Small intestine (tissue), 7 donors: ENCODE measurements at regions not wholly inside any gene's neighbourhood (a gene's known extent, or its start where the extent isn't known, plus 50 kb on each side); places are given as distances from the start of the nearest gene placed in this dataset.
A peak's percentile ranks its signal among the peaks of the same experiment; 100 is the strongest.

ENCODE experiments used
- DNase-seq, 2 donors: peaks; one replicate each; pipeline versions ENCODE4 v3.0.0 to v3.0.0-alpha.2; 2013
- FAIRE-seq: peaks from 2 replicates; lab custom pipeline; 2012; peaks lifted over from hg19 to GRCh38; lab: Jason Lieb, UNC
- H3K27ac ChIP-seq, 3 donors: one replicate each; pipeline ENCODE4 v1.5.1; 2013; ENCODE audit warnings: low read length in 2 of 3, mild to moderate bottlenecking in 2 of 3, control low read depth in 1 of 3, inconsistent platforms in 1 of 3, low read depth in 1 of 3, moderate library complexity in 1 of 3
- H3K27me3 ChIP-seq, 3 donors: one replicate each; pipeline ENCODE4 v1.6.1; 2013; ENCODE audit warnings: low read length in 3 of 3, inconsistent platforms in 1 of 3; ENCODE audit not compliant: control insufficient read depth in 3 of 3, insufficient read depth in 3 of 3
- H3K36me3 ChIP-seq, 3 donors: one replicate each; pipeline ENCODE4 v1.6.1; 2013; ENCODE audit warnings: low read length in 3 of 3, inconsistent platforms in 1 of 3, low read depth in 1 of 3, mild to moderate bottlenecking in 1 of 3, moderate library complexity in 1 of 3; ENCODE audit not compliant: control insufficient read depth in 3 of 3, insufficient read depth in 2 of 3
- H3K4me1 ChIP-seq, 3 donors: one replicate each; pipeline ENCODE4 v1.6.1; 2013; ENCODE audit warnings: low read length in 2 of 3, inconsistent platforms in 1 of 3, low read depth in 1 of 3, mild to moderate bottlenecking in 1 of 3, moderate library complexity in 1 of 3; ENCODE audit not compliant: control insufficient read depth in 3 of 3, insufficient read depth in 2 of 3
- H3K4me3 ChIP-seq, 3 donors: one replicate each; pipeline ENCODE4 v1.5.1; 2013; ENCODE audit warnings: low read length in 3 of 3, control low read depth in 1 of 3, inconsistent platforms in 1 of 3, low read depth in 1 of 3, mild to moderate bottlenecking in 1 of 3, moderate library complexity in 1 of 3
- H3K9me3 ChIP-seq, 2 donors: one replicate each; pipeline ENCODE4 v1.6.1; 2013; ENCODE audit warnings: low read depth in 1 of 2, low read length in 1 of 2; ENCODE audit not compliant: control insufficient read depth in 2 of 2, insufficient read depth in 1 of 2
- WGBS, 3 donors: extraction: QIAGEN DNeasy Blood & Tissue Kit; methylation state at CpG; one replicate each; pipeline ENCODE4 v1.1.7; 2013; 5-methylcytosine and 5-hydroxymethylcytosine counted together
- donor health status: healthy with polysubstance abuse.
- donor health status: control.
- donor health status: control.
- donor health status: Bipolar disorder and iron deficiency.
- donor health status: healthy.

GRCh38 chr2:180707175-180707883 lies 273.1 kb upstream of the UBE2E3 start:
- H3K27ac ChIP-seq: no peak overlapping the region
- no peaks in the 10 kb centered on the region for H3K9me3 ChIP-seq
- WGBS, 3 donors: 10 to 43% (median 24%) methylated on average over 3 of the region's 3 CpGs
- no peak for FAIRE-seq
- H3K27me3 ChIP-seq: no peaks in the 10 kb centered on the region
- peak in 1 of 2 donors; percentile 54 for DNase-seq
- H3K4me3 ChIP-seq: no peak overlapping the region
- no peaks in the 10 kb centered on the region for H3K36me3 ChIP-seq
- H3K4me1 ChIP-seq: no peaks in the 10 kb centered on the region

GRCh38 chr2:180706694-180707093 lies 273.7 kb upstream of the UBE2E3 start:
- no peaks in the 10 kb centered on the region for H3K36me3 ChIP-seq
- no peaks in the 10 kb centered on the region for H3K9me3 ChIP-seq
- H3K4me3 ChIP-seq: no peak overlapping the region
- H3K27me3 ChIP-seq: no peaks in the 10 kb centered on the region
- DNase-seq (no peak), FAIRE-seq (no peak)
- no peaks in the 10 kb centered on the region for H3K4me1 ChIP-seq
- no peak overlapping the region for H3K27ac ChIP-seq

- Histone ChIP-seq H3K9me3 (no peaks in the 10 kb centered on the region), H3K27ac (no peak overlapping the region), H3K4me3 (no peak overlapping the region), H3K4me1 (no peaks in the 10 kb centered on the region), H3K36me3 (no peaks in the 10 kb centered on the region), H3K27me3 (no peaks in the 10 kb centered on the region)
- FAIRE-seq (no peak), DNase-seq (no peak)
- WGBS, 3 donors: 69 to 80% (median 80%) methylated on average over 1 of the region's 1 CpG
Measured at GRCh38 chr2:180705551-180705950, 274.9 kb upstream of the UBE2E3 start.

GRCh38 chr2:180705122-180705521 lies 275.3 kb upstream of the UBE2E3 start:
- Histone ChIP-seq H3K4me3 (no peak overlapping the region), H3K36me3 (no peaks in the 10 kb centered on the region), H3K4me1 (no peaks in the 10 kb centered on the region), H3K27ac (no peak overlapping the region), H3K27me3 (no peaks in the 10 kb centered on the region), H3K9me3 (no peaks in the 10 kb centered on the region)
- DNase-seq (no peak), FAIRE-seq (no peak)

- WGBS, 3 donors: 58 to 82% (median 61%) methylated on average over 4 of the region's 4 CpGs
- no peaks in the 10 kb centered on the region for H3K9me3 ChIP-seq
- no peaks in the 10 kb centered on the region for H3K36me3 ChIP-seq
- no peak overlapping the region for H3K27ac ChIP-seq
- DNase-seq: no peak
- FAIRE-seq: no peak
- no peaks in the 10 kb centered on the region for H3K27me3 ChIP-seq
- no peak overlapping the region for H3K4me3 ChIP-seq
- no peaks in the 10 kb centered on the region for H3K4me1 ChIP-seq
Measured at GRCh38 chr2:180699657-180700361, 280.6 kb upstream of the UBE2E3 start.

GRCh38 chr2:180698668-180699067 lies 281.7 kb upstream of the UBE2E3 start:
- no peaks in the 10 kb centered on the region for H3K36me3 ChIP-seq
- no peaks in the 10 kb centered on the region for H3K9me3 ChIP-seq
- 52 to 77% (median 73%) methylated on average over 3 of the region's 3 CpGs for WGBS, 3 donors
- no peak overlapping the region for H3K4me3 ChIP-seq
- no peaks in the 10 kb centered on the region for H3K4me1 ChIP-seq
- H3K27ac ChIP-seq: no peak overlapping the region
- H3K27me3 ChIP-seq: no peaks in the 10 kb centered on the region
- FAIRE-seq (no peak), DNase-seq (no peak)

GRCh38 chr2:180695586-180696401 lies 284.6 kb upstream of the UBE2E3 start:
- DNase-seq (no peak), FAIRE-seq (no peak)
- no peaks in the 10 kb centered on the region for H3K27me3 ChIP-seq
- H3K27ac ChIP-seq: no peak overlapping the region
- H3K4me1 ChIP-seq: no peaks in the 10 kb centered on the region
- no peaks in the 10 kb centered on the region for H3K9me3 ChIP-seq
- 81 to 83% (median 81%) methylated on average over 5 of the region's 5 CpGs for WGBS, 3 donors
- H3K4me3 ChIP-seq: no peak overlapping the region
- no peaks in the 10 kb centered on the region for H3K36me3 ChIP-seq

GRCh38 chr2:180694445-180695421 lies 285.7 kb upstream of the UBE2E3 start:
- Histone ChIP-seq H3K27me3 (no peaks in the 10 kb centered on the region), H3K36me3 (no peaks in the 10 kb centered on the region), H3K4me1 (no peaks in the 10 kb centered on the region), H3K9me3 (no peaks in the 10 kb centered on the region), H3K27ac (no peak overlapping the region), H3K4me3 (no peak overlapping the region)
- FAIRE-seq: no peak
- DNase-seq: no peak
- 28 to 41% (median 31%) methylated on average over 5 of the region's 5 CpGs for WGBS, 3 donors
